AG09309 (cell line): ENCODE measurements at regions not wholly inside any gene's neighbourhood (a gene's known extent, or its start where the extent isn't known, plus 50 kb on each side); places are given as distances from the start of the nearest gene placed in this dataset.

Experiments used
- DNase-seq: peaks from one replicate; pipeline ENCODE4 v3.0.0-alpha.2; 2010; ENCODE audit warnings: low read depth
- H3K4me3 ChIP-seq: 2 replicates; pipeline ENCODE4 v1.5.1; 2011; ENCODE audit warnings: mild to moderate bottlenecking, low read depth, low read length, moderate library complexity; ENCODE audit not compliant: control insufficient read depth
- CTCF ChIP-seq: IDR thresholded peaks from 2 replicates; pipeline ENCODE4 v1.5.1; 2011; ENCODE audit warnings: mild to moderate bottlenecking, low read depth, low read length, inconsistent platforms; ENCODE audit not compliant: insufficient read depth, control insufficient read depth; ENCODE audit errors: missing control alignments

- no peak overlapping the region for H3K4me3 ChIP-seq
- TF ChIP-seq CTCF = no peak
- no peak for DNase-seq
Measured at GRCh38 chr12:92404921-92405320, 259.3 kb upstream of the BTG1 start.

- DNase-seq = no peak
- H3K4me3 ChIP-seq = no peak overlapping the region
- no peak for TF ChIP-seq CTCF
Measured at GRCh38 chr12:92404259-92404894, 258.7 kb upstream of the BTG1 start.

- H3K4me3 ChIP-seq = no peak overlapping the region
- no peak for TF ChIP-seq CTCF
- no peak for DNase-seq
Measured at GRCh38 chr12:92403210-92404175, 257.8 kb upstream of the BTG1 start.

GRCh38 chr12:92402415-92402814 lies 256.8 kb upstream of the BTG1 start:
- DNase-seq = no peak
- H3K4me3 ChIP-seq = no peak overlapping the region
- no peak for TF ChIP-seq CTCF

- DNase-seq = no peak
- no peak overlapping the region for H3K4me3 ChIP-seq
- TF ChIP-seq CTCF = no peak
Measured at GRCh38 chr12:92400006-92400405, 254.4 kb upstream of the BTG1 start.

GRCh38 chr12:92398565-92399309 lies 253.1 kb upstream of the BTG1 start:
- DNase-seq = no peak
- H3K4me3 ChIP-seq = no peak overlapping the region
- no peak for TF ChIP-seq CTCF
